Endodermal cell (in vitro differentiated cells): ENCODE measurements at regions not wholly inside any gene's neighbourhood (a gene's known extent, or its start where the extent isn't known, plus 50 kb on each side); places are given as distances from the start of the nearest gene placed in this dataset.

Source experiments
- DNase-seq: peaks from one replicate; pipeline ENCODE4 v3.0.0-alpha.2; 2017
- H3K27ac ChIP-seq: 2 replicates; pipeline ENCODE4 v1.5.1; 2013; ENCODE audit warnings: mild to moderate bottlenecking, low read depth, low read length, moderate library complexity
- H3K27me3 ChIP-seq: 2 replicates; pipeline ENCODE4 v1.6.1; 2013; ENCODE audit warnings: mild to moderate bottlenecking, low read length, moderate library complexity; ENCODE audit not compliant: insufficient read depth, control insufficient read depth, poor library complexity, severe bottlenecking
- H3K36me3 ChIP-seq: 2 replicates; pipeline ENCODE4 v1.7.0; 2013; ENCODE audit warnings: mild to moderate bottlenecking, low read length, moderate library complexity; ENCODE audit not compliant: control insufficient read depth, insufficient read depth
- H3K4me1 ChIP-seq: one replicate; pipeline ENCODE4 v1.7.0; 2013; ENCODE audit warnings: low read length; ENCODE audit not compliant: control insufficient read depth, insufficient read depth
- H3K4me3 ChIP-seq: 2 replicates; pipeline ENCODE4 v1.5.1; 2013; ENCODE audit warnings: mild to moderate bottlenecking, low read length, moderate library complexity
- H3K9ac ChIP-seq: 2 replicates; pipeline ENCODE4 v1.6.1; 2013; ENCODE audit warnings: mild to moderate bottlenecking, low read length, moderate library complexity; ENCODE audit not compliant: poor library complexity, severe bottlenecking; ENCODE audit errors: extremely low read depth
- H3K9me3 ChIP-seq: 2 replicates; pipeline ENCODE4 v1.6.1; 2013; ENCODE audit warnings: mild to moderate bottlenecking, low read length, moderate library complexity; ENCODE audit not compliant: control insufficient read depth
- H3K27ac Mint-ChIP-seq: 2 replicates; pipeline ENCODE4 v1.8.0; 2020; ENCODE audit warnings: mixed read lengths
- H3K27me3 Mint-ChIP-seq: 2 replicates; pipeline ENCODE4 v1.8.0; 2021; ENCODE audit warnings: mild to moderate bottlenecking, mixed read lengths; ENCODE audit not compliant: insufficient read depth
- H3K36me3 Mint-ChIP-seq: 2 replicates; pipeline ENCODE4 v1.8.0; 2020; ENCODE audit warnings: low read depth, mixed read lengths
- H3K4me1 Mint-ChIP-seq: 2 replicates; pipeline ENCODE4 v1.8.0; 2020; ENCODE audit warnings: mixed read lengths
- H3K4me3 Mint-ChIP-seq: 2 replicates; pipeline ENCODE4 v1.8.0; 2020; ENCODE audit warnings: mild to moderate bottlenecking, moderate library complexity, mixed read lengths
- H3K9me3 Mint-ChIP-seq: 2 replicates; pipeline ENCODE4 v1.8.0; 2020; ENCODE audit warnings: mild to moderate bottlenecking, mixed read lengths
- CTCF ChIP-seq: fragments of 200-600 bp; sonication (generic); conservative IDR thresholded peaks from 2 replicates; pipeline ENCODE4 v1.5.0; 2021; ENCODE audit warnings: antibody characterized with exemption, mild to moderate bottlenecking
- WGBS, 2 experiments: methylation state at CpG; one replicate each; pipeline versions ENCODE4 v1.1.5 to v1.1.7; 2013; ENCODE audit warnings: missing lambda C conversion rate in 2 of 2, mixed read lengths in 1 of 2; ENCODE audit not compliant: insufficient coverage in 1 of 2, insufficient read length in 1 of 2; 5-methylcytosine and 5-hydroxymethylcytosine counted together

- Histone ChIP-seq H3K4me1 (no peaks in the 10 kb centered on the region), H3K4me3 (no peak overlapping the region), H3K9me3 (no peaks in the 10 kb centered on the region), H3K9ac (no peak overlapping the region), H3K36me3 (no peaks in the 10 kb centered on the region), H3K27me3 (peaks cover 14% of the 10 kb centered on the region), H3K27ac (no peak overlapping the region)
- Mint-ChIP-seq H3K9me3 (no peaks in the 10 kb centered on the region), H3K27me3 (peaks cover 9% of the 10 kb centered on the region), H3K36me3 (no peaks in the 10 kb centered on the region), H3K27ac (no peak overlapping the region), H3K4me3 (no peak overlapping the region), H3K4me1 (peaks cover 4% of the 10 kb centered on the region)
- TF ChIP-seq CTCF, result no peak
- no peak for DNase-seq
- 72 to 93% methylated on average over 3 to 4 of the region's 4 CpGs for WGBS, 2 experiments
These were observed 62.3 kb upstream of the RUNX1 start for GRCh38 chr21:35111321-35111930.

GRCh38 chr21:35108887-35109286, 59.8 kb upstream of the RUNX1 start:
- DNase-seq, result no peak
- H3K27ac ChIP-seq, result no peak overlapping the region
- H3K4me1 ChIP-seq, result no peaks in the 10 kb centered on the region
- Mint-ChIP-seq H3K4me1 (peaks cover 9% of the 10 kb centered on the region), H3K27ac (no peak overlapping the region), H3K27me3 (peaks cover 9% of the 10 kb centered on the region), H3K36me3 (no peaks in the 10 kb centered on the region), H3K4me3 (no peak overlapping the region), H3K9me3 (no peaks in the 10 kb centered on the region)
- no peak overlapping the region for H3K9ac ChIP-seq
- H3K27me3 ChIP-seq, result peaks cover 14% of the 10 kb centered on the region
- no peak overlapping the region for H3K4me3 ChIP-seq
- 81 to 100% methylated on average over 1 to 2 of the region's 3 CpGs for WGBS, 2 experiments
- no peaks in the 10 kb centered on the region for H3K9me3 ChIP-seq
- no peak for TF ChIP-seq CTCF
- H3K36me3 ChIP-seq, result no peaks in the 10 kb centered on the region

- Histone ChIP-seq H3K27me3 (peaks cover 14% of the 10 kb centered on the region), H3K9ac (no peak overlapping the region), H3K9me3 (no peaks in the 10 kb centered on the region), H3K27ac (no peak overlapping the region), H3K36me3 (no peaks in the 10 kb centered on the region), H3K4me3 (no peak overlapping the region), H3K4me1 (no peaks in the 10 kb centered on the region)
- Mint-ChIP-seq H3K36me3 (no peaks in the 10 kb centered on the region), H3K4me3 (no peak overlapping the region), H3K4me1 (peaks cover 9% of the 10 kb centered on the region), H3K9me3 (no peaks in the 10 kb centered on the region), H3K27ac (no peak overlapping the region), H3K27me3 (peaks cover 9% of the 10 kb centered on the region)
- 76 to 80% methylated on average over 6 of the region's 6 CpGs for WGBS, 2 experiments
- DNase-seq, result no peak
- TF ChIP-seq CTCF, result no peak
These were observed 58.4 kb upstream of the RUNX1 start for GRCh38 chr21:35107520-35107919.
